ENCODE measurements at regions not wholly inside any gene's neighbourhood (a gene's known extent, or its start where the extent isn't known, plus 50 kb on each side); places are given as distances from the start of the nearest gene placed in this dataset.

DNA sequence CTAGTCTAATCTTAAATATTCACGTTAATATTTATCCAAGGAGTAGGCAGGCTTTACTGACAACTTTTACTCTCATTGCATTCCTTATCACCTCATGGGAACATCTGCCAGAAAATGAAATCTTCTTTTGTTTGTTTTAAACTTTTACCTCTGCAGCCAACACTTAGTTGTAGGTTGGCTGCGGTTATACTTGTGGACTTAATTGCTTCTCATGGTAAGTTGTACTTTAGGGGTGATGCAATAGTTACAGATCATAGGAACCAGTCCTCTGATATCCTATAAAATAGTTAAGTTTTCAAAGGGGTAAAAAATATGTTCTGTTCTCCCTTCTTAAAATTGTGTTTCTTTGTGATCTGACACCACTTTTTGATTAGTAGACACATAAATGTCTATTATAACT lies 321.9 kb downstream of the ZPLD1 start:
- no peak overlapping the region for H2BK120ac ChIP-seq (ENCODE audit: low read depth, low read length, poor library complexity, severe bottlenecking)
- no peak overlapping the region for H3K4me2 ChIP-seq (ENCODE audit: insufficient read depth, insufficient read length, low read length)
- TF ChIP-seq, protein P1, sequence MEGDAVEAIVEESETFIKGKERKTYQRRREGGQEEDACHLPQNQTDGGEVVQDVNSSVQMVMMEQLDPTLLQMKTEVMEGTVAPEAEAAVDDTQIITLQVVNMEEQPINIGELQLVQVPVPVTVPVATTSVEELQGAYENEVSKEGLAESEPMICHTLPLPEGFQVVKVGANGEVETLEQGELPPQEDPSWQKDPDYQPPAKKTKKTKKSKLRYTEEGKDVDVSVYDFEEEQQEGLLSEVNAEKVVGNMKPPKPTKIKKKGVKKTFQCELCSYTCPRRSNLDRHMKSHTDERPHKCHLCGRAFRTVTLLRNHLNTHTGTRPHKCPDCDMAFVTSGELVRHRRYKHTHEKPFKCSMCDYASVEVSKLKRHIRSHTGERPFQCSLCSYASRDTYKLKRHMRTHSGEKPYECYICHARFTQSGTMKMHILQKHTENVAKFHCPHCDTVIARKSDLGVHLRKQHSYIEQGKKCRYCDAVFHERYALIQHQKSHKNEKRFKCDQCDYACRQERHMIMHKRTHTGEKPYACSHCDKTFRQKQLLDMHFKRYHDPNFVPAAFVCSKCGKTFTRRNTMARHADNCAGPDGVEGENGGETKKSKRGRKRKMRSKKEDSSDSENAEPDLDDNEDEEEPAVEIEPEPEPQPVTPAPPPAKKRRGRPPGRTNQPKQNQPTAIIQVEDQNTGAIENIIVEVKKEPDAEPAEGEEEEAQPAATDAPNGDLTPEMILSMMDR (conservative IDR thresholded peaks at IDR 0.05), result no peak
- no peak overlapping the region for H3K23ac ChIP-seq (ENCODE audit: insufficient read length, low read depth, low read length)
- H3K56ac ChIP-seq (ENCODE audit: insufficient read length, low read depth, low read length), result no peak overlapping the region
- H3T11ph ChIP-seq (ENCODE audit: low read length), result no peak overlapping the region
- H3K27me3 ChIP-seq (ENCODE audit: insufficient read depth, low read length), result no peaks in the 10 kb centered on the region
- no peak overlapping the region for H3K18ac ChIP-seq (ENCODE audit: insufficient read length, low read depth, low read length)
- H3K4me3 Mint-ChIP-seq, result no peak overlapping the region
- no peak overlapping the region for H2AK5ac ChIP-seq (ENCODE audit: insufficient read length, low read length)
- H2BK12ac ChIP-seq (ENCODE audit: insufficient read length, low read depth, low read length), result no peak overlapping the region
- no peaks in the 10 kb centered on the region for H3K36me3 Mint-ChIP-seq (ENCODE audit: insufficient read depth in 1 of 3, low read depth in 3 of 3)
- no peak overlapping the region for H4K5ac ChIP-seq (ENCODE audit: insufficient read length, low read depth, low read length)
- H3K14ac ChIP-seq (ENCODE audit: insufficient read depth, low read length), result no peak overlapping the region
- no peak overlapping the region for H2AFZ ChIP-seq (ENCODE audit: low read length)
- H4K91ac ChIP-seq (ENCODE audit: insufficient read length, low read depth, low read length), result no peak overlapping the region
- no peak overlapping the region for H2BK5ac ChIP-seq (ENCODE audit: insufficient read length, low read length)
- H3K4me1 ChIP-seq (ENCODE audit: insufficient read depth, low read length), result no peaks in the 10 kb centered on the region
- H3K27ac Mint-ChIP-seq, result no peak overlapping the region
- no peak overlapping the region for H2BK20ac ChIP-seq (ENCODE audit: low read depth, low read length, poor library complexity, severe bottlenecking)
- H3K9me3 Mint-ChIP-seq, result no peaks in the 10 kb centered on the region
- H4K20me1 ChIP-seq (ENCODE audit: control insufficient read depth, insufficient read depth, insufficient read length), result no peaks in the 10 kb centered on the region
- no peak overlapping the region for H2BK15ac ChIP-seq (ENCODE audit: low read depth, low read length)
- H3K79me2 ChIP-seq (ENCODE audit: insufficient read depth, low read length), result no peaks in the 10 kb centered on the region
- no peak for DNase-seq
- no CpG with 5 or more reads among the region's 2 CpGs for WGBS (ENCODE audit: extremely low coverage, insufficient read length, low lambda C conversion rate)
- peaks cover 4 to 5% of the 10 kb centered on the region in 2 experiments; a peak in 3 of 4 replicates for H3K4me1 Mint-ChIP-seq
- no peak overlapping the region for H4K8ac ChIP-seq (replicated peaks; ENCODE audit: insufficient read length, low read depth, low read length)
- H3K9me3 ChIP-seq (ENCODE audit: control insufficient read depth, low read depth, low read length), result no peaks in the 10 kb centered on the region
- H3K4ac ChIP-seq (ENCODE audit: low read depth, low read length), result no peak overlapping the region
- H3K9ac ChIP-seq (ENCODE audit: extremely low read depth, insufficient read length, low read length), result no peak overlapping the region
- no peaks in the 10 kb centered on the region for H3K79me1 ChIP-seq (ENCODE audit: insufficient read depth, low read depth, low read length, poor library complexity, severe bottlenecking)
- H3K27me3 Mint-ChIP-seq (ENCODE audit: low read depth), result no peaks in the 10 kb centered on the region
- H3K23me2 ChIP-seq (ENCODE audit: insufficient read length, low read depth, low read length, poor library complexity, severe bottlenecking), result no peaks in the 10 kb centered on the region
- no peak overlapping the region for H3K27ac ChIP-seq (ENCODE audit: insufficient read length, low read depth, low read length)
